ENCODE measurements at regions not wholly inside any gene's neighbourhood (a gene's known extent, or its start where the extent isn't known, plus 50 kb on each side); places are given as distances from the start of the nearest gene placed in this dataset.
A peak's percentile ranks its signal among the peaks of the same experiment; 100 is the strongest.
"Not testable (repeated sequence)": the region's sequence is repeated elsewhere in the genome, so short reads cannot be mapped to it uniquely, and the experiment has no call there.

DNA sequence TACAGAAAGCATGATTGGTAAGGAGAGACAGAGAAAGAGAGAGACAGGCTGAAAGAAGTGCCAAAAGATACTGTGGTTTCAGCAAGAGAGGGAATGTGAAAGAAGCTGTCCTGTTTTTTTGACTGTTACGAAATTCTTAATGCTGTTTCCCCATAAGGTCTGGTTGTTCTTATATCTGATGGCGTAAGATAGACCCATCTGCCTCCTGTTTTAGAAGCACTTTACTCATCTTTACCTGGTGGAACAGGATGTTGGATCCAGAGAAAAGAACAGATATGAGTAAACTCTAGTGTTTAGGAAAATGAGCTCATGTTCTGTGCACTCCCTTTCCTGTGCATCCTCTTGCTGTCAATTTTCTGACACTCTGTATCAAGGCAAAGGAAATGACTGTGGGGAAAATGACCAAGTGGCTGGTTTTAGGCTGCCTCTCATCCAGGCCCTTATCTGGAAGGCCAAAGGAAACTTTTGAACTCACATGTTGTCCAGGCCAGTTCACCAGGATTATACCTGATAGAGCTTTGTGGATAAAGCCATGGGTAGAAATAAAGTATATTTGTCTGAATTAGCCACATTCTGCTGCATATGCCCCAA is 311.7 kb upstream of the HTR2C start:
- intact Hi-C loops (cut with DNase I), result no loop called here
- DNase-seq, result no peak

DNA sequence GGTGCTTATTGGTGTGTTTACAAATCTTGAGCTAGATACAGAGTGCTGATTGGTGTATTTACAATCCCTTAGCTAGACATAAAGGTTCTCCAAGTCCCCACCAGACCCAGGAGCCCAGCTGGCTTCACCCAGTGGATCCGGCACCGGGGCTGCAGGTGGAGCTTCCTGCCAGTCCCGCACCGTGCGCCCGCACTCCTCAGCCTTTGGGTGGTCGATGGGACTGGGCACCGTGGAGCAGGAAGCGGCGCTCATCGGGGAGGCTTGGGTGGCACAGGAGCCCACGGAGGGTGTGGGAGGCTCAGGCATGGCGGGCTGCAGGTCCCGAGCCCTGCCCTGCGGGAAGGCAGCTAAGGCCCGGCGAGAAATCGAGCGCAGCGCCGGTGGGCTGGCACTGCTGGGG is 313.5 kb upstream of the HTR2C start:
- DNase-seq; intact Hi-C loops (cut with DNase I): not testable (repeated sequence)

DNA sequence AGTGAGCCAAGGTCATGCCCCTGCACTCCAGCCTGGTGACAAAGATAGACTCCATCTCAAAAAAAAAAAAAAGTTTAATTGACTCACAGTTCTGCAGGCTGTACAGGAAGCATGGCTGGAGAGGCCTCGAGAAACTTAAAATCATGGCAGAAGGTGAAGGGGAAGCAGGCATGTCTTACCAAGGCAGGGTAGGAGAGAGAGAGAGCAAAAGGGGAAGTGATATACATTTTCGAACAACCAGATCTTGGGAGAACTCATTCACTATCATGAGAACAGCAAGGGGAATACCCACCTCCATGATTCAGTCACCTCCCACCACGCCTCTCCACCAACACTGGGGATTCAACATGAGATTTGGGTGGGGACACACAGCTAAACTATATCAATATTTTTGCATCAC is 315.2 kb upstream of the HTR2C start:
- no peak for DNase-seq
- intact Hi-C loops (cut with DNase I), result no loop called here

DNA sequence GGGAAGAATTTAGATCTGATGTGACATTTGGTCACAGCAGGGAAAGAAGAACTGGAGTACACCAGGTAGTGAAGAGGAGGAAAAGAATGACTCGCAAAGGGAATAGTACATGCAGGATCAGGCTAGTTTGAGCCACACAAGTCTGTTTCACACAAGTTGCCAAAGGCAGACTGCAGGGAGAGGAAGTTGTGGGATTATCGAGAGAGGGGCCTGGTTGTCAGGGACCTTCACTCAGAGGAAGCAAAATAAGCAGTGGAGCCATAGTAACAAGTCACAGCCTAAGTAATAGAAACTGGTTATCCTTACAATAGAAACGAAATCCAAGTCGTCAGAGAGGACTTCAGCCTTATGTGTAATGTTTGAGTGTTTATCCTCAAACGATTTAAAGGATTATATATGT is 316.7 kb upstream of the HTR2C start:
- no peak for DNase-seq
- intact Hi-C loops (cut with DNase I), result no loop called here

DNA sequence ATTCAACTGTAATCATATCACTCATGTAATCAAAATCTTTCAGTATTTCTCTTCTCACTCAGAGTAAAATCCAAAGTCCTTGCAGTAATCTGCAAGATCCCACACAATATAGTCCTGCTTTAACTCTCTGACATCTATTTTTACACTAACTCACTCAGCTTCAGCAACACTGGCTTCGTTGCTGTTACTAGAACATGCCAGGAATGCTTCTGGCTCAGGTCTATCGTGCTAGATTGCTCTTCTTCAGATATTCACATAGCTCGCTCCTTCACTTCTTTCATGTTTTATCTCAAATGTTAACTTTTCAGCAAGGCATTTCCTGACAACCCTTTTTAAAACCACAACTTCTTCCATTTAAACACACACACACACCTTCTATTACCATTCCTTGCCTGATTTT is 331.7 kb upstream of the HTR2C start:
- intact Hi-C loops (cut with DNase I), result no loop called here
- DNase-seq, result peak in 1 of 42 donors; percentile 6

DNA sequence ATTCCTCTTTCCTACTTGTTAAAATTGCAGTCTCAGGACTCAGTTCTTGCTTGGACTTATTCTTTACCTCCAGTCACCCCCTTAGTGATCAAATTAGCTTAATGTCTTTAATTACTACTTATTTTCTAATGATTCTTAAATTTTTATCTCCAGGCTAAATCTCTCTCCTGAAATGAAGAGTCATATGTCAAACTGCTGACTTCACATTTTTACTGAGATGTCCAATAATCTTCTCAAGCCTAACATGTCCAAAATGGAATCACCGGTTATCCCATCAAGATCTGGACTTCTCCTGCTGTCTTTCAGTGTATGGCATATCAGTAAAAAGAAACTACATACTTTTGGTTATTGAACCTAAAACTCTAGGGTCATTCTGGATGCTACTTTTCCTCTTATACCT is 332.3 kb upstream of the HTR2C start:
- intact Hi-C loops (cut with DNase I), result no loop called here

DNA sequence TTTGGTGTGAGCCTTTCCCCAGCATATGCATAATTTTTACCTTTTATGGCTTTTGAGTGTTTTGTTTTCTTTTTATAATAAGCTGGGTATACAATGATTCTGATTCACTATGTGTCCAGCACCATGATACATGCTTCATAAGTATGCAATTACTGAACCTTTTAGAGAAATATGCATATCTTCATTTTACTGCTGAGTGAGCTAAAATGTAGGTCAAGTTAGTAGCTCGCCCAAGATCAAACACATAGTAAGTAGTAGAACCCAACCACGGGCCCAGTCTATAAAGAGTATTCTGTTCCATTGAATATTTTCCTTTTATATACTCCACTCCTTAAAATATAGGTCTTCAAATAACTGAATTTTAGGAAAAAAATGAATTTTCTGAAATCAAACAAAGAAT is 362.4 kb upstream of the HTR2C start:
- intact Hi-C loops (cut with DNase I), result no loop called here
- DNase-seq, result no peak

More for the DNA sequence above, 332.3 kb upstream of the HTR2C start:
- DNase-seq, result no peak

DNA sequence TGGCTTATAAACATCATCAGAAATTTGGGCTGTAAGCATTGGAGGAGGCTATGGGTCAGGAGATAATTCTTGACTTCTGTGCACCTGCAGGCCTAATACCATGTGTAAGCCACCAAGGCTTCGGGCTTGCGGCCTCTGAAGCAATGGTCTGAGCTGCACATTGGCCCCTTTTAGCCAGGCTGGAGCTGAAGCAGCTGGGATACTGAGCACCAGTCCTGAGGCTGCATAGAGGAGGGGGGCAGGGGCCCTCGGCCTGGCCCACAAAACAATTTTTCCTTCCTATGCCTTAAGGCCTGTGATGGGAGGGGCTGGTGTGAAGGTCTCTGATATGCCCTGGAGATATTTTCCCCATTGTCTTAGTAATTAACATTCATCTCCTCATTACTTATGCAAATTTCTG is 373.0 kb upstream of the HTR2C start:
- intact Hi-C loops (cut with DNase I), result no loop called here
- no peak for DNase-seq

DNA sequence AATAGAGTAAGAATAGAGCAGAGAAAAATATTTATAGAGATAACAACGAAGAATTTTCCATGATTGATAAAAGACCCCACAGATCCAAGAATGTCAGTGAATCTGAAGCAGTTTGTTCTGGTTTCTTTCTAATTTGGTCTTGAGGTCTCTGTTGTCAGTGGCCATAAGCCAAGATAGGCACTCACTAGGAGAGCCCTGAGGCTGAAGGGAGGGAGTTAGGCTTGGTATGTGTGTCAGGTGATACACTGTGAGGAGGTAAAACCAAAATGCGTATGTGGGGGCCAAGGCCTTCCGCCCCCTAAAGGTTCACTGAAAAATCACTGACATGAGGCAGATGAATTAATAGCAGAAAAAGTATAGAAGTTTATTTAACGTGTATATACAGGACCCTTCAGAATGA is 382.3 kb upstream of the HTR2C start:
- DNase-seq, result no peak
- intact Hi-C loops (cut with DNase I), result no loop called here

DNA sequence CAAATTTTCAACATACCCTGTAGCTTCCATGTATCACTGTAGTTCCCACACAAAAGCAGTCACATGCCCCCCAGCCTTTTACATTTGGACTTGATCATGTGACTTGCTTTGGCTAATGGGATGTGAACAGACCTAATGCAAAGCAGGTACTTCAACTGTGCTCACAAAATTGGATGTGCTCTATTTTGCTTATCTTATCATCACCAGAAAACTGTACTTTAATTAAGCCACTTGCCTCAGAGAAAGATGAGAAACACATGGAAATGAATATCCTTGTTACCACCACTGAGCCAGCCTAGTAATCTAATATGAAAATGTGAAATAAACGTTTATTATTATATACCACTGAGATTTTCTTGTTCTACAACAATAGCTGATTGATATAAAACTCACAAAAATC is 402.7 kb upstream of the HTR2C start:
- intact Hi-C loops (cut with DNase I), result no loop called here
- no peak for DNase-seq

DNA sequence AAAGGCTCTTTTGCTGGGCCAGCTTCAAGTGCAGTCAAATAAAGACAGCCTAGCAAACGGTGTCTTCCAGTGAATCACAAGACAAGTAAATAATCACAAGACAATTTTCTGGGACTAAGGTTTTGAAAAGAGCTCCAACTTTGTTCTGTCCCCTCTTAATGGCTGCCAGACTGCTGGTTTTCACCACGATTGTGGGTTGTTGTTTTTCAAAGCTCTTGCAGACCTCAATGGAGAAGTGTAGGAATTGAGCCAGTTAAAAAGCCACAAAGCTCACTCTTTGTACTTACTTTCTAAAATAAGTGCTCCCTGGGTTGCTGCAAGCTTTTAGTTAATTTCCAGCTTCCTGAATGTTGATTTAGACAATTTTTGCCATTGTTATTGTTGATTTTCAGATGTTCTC is 405.8 kb upstream of the HTR2C start:
- DNase-seq, result peak in 1 of 42 donors; percentile 0
- intact Hi-C loops (cut with DNase I), result no loop called here

DNA sequence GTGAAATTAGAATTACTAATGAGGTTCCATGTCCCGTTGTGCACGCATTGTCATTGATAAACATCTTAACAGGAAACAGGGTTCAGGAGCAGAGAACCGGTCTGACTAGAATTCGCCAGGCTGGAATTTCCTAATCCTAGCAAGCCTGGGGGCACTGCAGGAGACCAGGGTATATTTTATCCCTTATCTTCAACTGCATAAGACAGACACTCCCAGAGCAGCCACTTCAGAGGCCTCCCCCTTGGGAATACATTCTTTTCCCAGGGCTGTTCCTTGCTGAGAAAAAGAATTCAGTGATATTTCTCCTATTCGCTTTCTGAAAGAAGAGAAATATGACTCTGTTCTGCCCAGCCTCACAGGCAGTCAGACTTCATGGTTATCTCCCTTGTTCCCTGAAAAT is 416.6 kb upstream of the HTR2C start:
- DNase-seq; intact Hi-C loops (cut with DNase I): not testable (repeated sequence)

DNA sequence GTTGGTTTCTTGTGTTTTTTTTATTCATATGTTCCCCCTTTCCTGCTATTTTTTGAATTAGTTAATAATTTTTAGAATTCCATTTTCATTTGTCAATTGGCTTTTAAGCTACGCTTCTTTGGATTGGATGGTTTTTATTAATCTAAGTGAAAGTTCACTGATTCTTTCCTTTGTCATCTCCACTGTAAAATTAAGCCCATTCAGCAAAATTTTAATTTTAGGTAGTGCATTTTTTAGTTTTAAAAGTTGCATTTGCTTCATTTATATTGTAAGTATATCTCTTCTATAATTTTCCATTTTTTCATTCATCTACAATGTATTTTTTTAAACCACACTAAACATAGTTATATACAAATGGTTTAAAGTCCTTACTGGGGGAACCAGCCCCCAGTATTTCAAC is 417.3 kb upstream of the HTR2C start:
- intact Hi-C loops (cut with DNase I), result no loop called here
- no peak for DNase-seq

DNA sequence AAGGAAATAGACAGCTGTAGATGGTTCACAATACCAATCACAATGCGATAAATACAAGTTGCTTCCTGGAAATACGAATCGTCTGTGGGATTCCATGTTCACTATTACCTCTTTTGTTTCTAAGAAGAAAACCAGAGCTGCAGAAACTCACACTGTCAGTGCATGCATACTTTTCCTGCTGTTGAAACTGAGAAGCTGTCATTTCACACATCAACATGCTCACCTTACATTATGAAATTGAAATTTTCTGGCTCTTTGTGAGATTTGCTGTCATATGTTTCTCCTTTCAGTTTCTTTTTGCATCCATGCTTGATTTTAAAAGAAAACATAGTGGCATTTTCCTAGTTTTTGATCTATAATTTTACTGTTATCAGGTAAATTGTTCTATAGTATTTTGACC is 418.3 kb upstream of the HTR2C start:
- intact Hi-C loops (cut with DNase I), result no loop called here
- no peak for DNase-seq

DNA sequence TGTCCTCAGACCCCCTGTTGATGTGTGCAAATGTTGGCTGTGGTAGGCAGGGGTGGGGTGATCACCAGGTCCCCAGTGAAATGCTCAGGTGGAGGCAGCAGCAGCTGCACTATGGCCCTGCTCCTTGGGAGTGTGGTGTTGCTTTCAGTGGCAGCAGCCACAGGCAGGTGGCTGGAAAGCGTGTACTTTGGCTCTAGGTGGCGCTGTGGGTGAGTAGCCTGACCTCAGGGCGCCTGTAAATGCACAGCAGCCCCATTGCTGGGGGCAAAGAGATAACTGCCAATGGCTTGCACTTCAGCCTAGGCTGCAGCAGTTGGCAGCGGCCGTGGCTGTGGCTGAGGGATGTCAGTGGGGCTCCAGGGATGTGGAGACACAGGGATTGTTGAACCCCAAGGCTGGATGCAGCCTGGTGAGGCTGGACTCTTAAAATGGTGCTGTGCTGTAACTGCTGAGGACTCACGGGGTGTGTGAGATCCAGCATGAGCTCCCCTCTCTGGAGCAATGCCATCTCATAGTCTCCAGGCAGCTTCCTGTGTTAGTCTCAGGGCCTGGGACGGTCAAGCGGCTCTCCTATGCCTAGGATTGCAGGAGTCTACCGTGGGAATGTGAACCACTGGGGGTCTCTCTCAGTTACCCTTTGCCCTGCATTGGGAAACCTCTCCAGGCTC is 421.7 kb upstream of the HTR2C start:
- no peak for DNase-seq
- intact Hi-C loops (cut with DNase I), result no loop called here

DNA sequence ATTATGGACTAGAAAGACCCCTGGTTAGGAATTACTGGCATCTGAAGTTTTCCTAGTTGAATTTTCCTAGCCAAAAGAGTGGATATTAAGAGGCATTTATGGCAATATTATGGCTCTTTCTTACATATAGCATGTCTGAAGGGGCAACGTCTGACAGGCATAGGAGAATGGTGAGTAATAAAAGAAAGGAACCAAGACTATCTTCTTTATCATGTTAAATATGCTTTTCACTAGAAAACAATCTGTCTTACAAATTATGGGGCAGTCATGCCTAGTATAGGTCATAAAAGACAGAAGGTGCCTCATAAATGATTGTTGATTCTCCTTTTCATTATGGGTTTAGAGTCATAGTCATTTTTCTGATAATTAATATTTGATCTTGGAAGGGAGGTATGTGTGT is 431.1 kb upstream of the HTR2C start:
- DNase-seq, result no peak
- intact Hi-C loops (cut with DNase I), result no loop called here

DNA sequence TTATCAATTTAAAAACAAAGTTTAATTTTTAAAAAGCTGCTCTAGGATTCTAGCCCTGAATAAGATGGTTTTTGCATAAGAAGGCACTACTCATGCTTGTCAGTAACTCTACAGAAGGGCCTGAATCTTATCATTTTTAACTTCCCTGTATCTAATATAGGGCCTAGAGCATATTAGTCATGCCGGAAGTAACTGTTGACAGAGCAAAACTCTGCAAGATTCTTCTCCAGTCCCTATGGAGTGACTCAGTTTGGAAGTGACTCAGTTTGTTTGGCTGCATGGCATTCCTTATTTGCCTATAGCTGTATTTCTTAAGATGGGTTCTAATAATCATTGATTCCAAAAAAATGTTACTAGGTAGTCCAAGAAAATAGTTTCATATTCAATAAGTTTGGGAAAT is 431.8 kb upstream of the HTR2C start:
- DNase-seq, result no peak

DNA sequence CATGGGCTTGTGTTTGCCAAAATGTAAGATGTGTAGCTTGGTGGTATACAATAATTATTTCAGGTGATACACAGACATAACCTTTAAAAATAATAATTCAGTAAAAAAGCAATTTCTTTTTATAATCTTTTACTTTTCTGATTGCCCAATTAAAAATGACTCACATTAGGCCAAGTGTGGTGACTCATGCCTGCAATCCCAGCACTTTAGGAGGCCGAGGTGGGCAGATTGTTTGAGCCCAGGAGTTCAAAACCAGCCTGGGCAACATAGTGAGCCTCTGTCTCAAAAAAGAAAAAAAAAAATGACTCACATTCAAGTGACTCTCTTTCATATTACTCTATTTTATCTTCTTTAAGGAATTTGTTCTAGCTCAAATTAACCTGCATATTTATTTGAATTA is 449.4 kb upstream of the HTR2C start:
- intact Hi-C loops (cut with DNase I), result no loop called here
- no peak for DNase-seq

More for the DNA sequence above, 431.8 kb upstream of the HTR2C start:
- intact Hi-C loops (cut with DNase I), result no loop called here

DNA sequence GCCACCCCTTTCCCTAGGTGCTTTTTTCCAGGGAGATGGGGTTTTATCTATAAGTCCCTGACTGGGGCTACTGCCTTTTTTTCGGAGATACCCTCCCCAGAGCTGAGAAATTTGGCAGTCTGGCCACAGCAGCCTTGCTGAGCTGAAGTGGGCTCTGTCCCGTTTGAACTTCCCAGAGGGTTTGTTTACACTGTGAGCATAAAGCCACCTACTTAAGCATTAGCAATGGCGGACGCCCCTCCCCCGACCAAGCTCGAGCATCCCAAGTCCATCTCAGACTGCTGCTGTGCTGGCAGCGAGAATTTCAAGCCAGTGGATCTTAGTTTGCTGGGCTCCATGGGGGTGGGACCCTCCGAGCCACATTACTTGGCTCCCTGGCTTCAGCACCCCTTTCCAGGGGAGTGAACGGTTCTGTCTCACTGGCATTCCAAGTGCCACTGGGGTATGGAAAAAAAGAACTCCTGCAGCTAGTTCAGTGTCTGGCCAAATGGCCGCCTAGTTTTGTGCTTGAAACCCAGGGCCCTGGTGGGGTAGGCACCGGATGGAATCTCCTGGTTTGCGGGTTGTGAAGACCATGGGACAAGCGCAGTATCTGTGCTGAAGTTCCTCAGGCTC is 456.4 kb upstream of the HTR2C start:
- intact Hi-C loops (cut with DNase I), result no loop called here
- DNase-seq, result no peak

DNA sequence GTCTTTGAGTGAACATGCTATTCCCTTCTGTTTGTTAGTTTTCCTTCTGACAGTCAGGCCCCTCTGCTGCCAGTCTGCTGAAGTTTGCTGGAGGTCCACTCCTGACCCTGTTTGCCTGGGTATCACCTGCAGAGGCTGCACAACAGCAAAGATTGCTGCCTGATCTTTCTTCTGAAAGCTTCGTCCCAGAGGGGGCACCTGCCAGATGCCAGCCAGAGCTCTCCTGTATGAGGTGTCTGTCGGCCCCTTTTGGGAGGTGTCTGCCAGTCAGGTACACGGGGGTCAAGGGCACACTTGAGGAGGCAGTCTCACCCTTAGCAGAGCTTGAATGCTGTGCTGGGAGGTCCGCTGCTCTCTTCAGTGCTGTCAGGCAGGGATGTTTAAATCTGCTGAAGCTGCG is 456.9 kb upstream of the HTR2C start:
- DNase-seq, result no peak
- intact Hi-C loops (cut with DNase I), result no loop called here

DNA sequence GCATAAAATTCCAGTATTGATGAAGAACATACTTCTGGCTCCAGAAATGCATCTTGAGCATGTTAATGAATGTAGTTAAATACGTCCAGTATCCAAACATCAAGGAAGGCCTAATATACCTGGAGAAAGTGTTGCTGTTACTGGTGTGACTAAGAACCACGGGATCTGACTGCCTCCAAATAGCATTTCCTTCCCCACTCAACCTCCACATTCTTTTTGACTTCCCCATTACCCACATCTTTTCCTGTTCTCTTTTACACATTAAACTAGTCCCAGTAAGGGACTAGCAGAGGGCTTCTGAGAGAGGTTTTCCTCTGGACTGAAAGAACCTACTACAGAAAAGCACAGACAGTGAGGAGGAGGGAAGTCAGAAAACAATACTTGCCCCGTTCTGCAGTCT is 482.8 kb upstream of the HTR2C start:
- no peak for DNase-seq
- intact Hi-C loops (cut with DNase I), result no loop called here

Measured in head of caudate nucleus (tissue), 42 donors.